ENCODE measurements at regions not wholly inside any gene's neighbourhood (a gene's known extent, or its start where the extent isn't known, plus 50 kb on each side); places are given as distances from the start of the nearest gene placed in this dataset.

DNA sequence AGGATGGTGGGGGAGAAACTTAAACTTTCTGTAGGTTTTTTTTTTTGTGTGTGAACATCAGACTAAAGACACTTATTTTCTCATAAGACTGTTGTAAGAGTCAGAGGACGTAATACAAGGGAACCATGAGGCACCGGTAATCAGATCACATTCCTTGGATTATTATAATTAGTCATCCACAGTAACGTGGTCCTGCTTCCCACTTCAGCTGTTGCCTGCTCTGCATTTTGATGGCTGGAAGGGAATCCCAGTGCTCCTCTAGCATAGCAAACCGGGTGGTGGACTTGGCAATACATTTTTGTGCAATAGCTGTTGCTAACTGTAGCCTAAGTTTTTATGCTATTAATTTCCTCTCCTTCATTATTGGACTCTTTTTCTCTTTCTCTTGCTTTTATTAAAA, 294.8 kb downstream of the NR2F2 start:
- TF ChIP-seq, protein P1, sequence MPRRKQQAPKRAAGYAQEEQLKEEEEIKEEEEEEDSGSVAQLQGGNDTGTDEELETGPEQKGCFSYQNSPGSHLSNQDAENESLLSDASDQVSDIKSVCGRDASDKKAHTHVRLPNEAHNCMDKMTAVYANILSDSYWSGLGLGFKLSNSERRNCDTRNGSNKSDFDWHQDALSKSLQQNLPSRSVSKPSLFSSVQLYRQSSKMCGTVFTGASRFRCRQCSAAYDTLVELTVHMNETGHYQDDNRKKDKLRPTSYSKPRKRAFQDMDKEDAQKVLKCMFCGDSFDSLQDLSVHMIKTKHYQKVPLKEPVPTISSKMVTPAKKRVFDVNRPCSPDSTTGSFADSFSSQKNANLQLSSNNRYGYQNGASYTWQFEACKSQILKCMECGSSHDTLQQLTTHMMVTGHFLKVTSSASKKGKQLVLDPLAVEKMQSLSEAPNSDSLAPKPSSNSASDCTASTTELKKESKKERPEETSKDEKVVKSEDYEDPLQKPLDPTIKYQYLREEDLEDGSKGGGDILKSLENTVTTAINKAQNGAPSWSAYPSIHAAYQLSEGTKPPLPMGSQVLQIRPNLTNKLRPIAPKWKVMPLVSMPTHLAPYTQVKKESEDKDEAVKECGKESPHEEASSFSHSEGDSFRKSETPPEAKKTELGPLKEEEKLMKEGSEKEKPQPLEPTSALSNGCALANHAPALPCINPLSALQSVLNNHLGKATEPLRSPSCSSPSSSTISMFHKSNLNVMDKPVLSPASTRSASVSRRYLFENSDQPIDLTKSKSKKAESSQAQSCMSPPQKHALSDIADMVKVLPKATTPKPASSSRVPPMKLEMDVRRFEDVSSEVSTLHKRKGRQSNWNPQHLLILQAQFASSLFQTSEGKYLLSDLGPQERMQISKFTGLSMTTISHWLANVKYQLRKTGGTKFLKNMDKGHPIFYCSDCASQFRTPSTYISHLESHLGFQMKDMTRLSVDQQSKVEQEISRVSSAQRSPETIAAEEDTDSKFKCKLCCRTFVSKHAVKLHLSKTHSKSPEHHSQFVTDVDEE (CRISPR knock-in tag; IDR thresholded peaks at IDR 0.05) = no peak
- TF ChIP-seq PPARA (CRISPR knock-in tag; IDR thresholded peaks at IDR 0.05; ENCODE audit: borderline replicate concordance) = no peak
- TF ChIP-seq ESRRG (CRISPR knock-in tag; IDR thresholded peaks at IDR 0.05) = no peak
- no peak for TF ChIP-seq ISL1 (CRISPR knock-in tag; IDR thresholded peaks at IDR 0.05)
- no peak for TF ChIP-seq RARB (CRISPR knock-in tag; IDR thresholded peaks at IDR 0.05)
- no peak for ATAC-seq

DNA sequence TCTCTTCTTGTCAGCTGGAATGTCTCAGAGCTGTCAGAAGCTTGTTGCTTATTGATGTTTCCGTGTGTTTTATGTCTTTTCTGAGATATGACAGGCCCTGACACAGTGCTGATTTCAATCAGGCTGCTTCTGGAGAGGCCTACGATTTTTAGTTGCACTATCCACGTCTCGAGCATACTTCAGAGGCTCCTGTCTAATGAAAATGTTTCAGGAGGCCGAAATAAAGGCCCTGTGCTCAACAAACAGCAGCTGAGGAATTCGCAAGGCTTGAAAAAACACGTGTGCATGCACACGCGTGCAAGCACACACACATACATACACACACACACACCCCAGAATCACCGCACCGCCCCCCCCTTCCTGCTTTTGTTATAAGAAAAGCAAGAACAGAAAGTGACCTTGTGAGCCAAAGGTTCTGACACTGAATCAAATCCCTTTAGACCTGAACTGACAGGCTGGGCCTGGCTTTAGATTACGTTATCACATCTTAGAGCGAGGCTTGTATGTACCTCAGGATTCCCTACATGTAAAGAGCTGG, 296.6 kb downstream of the NR2F2 start:
- no peak for ATAC-seq
- no peak for TF ChIP-seq ZNF70 (CRISPR knock-in tag; IDR thresholded peaks at IDR 0.05)
- TF ChIP-seq ZNF565 (CRISPR knock-in tag; conservative IDR thresholded peaks at IDR 0.05; ENCODE audit: low read depth) = no peak
- TF ChIP-seq, protein P2, sequence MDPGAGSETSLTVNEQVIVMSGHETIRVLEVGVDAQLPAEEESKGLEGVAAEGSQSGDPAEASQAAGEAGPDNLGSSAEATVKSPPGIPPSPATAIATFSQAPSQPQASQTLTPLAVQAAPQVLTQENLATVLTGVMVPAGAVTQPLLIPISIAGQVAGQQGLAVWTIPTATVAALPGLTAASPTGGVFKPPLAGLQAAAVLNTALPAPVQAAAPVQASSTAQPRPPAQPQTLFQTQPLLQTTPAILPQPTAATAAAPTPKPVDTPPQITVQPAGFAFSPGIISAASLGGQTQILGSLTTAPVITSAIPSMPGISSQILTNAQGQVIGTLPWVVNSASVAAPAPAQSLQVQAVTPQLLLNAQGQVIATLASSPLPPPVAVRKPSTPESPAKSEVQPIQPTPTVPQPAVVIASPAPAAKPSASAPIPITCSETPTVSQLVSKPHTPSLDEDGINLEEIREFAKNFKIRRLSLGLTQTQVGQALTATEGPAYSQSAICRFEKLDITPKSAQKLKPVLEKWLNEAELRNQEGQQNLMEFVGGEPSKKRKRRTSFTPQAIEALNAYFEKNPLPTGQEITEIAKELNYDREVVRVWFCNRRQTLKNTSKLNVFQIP (CRISPR knock-in tag; IDR thresholded peaks at IDR 0.05; ENCODE audit: borderline replicate concordance, low read depth) = no peak
- TF ChIP-seq OSR1 (CRISPR knock-in tag; IDR thresholded peaks at IDR 0.05) = no peak
- TF ChIP-seq ESRRG (CRISPR knock-in tag; IDR thresholded peaks at IDR 0.05) = no peak
- no peak for TF ChIP-seq ZFP3 (CRISPR knock-in tag; IDR thresholded peaks at IDR 0.05)
- TF ChIP-seq CSDC2 (CRISPR knock-in tag; IDR thresholded peaks at IDR 0.05) = no peak

DNA sequence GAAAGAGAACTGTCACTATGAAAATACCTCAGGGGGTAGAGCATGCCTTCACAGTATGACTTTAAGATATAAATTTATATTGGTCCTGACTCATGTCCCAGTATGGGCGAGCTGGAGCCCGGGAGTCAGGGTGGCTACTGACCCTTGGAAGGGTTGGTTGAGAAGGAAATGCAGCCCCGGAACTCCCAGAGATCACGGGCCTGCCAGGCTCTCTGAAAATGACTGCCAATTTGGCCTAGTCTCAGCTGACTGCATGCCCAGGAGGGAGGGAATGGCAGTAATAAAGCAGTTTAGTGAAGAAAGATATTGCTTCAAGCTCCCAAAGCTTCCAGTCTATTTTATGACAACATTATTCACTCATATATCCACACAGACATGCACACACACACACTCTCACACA, 299.0 kb downstream of the NR2F2 start:
- TF ChIP-seq ZFP3 (CRISPR knock-in tag; IDR thresholded peaks at IDR 0.05) (no peak), ZFP30 (CRISPR knock-in tag; IDR thresholded peaks at IDR 0.05) (no peak), BACH2 (CRISPR knock-in tag; IDR thresholded peaks at IDR 0.05; ENCODE audit: borderline replicate concordance) (no peak), ZNF8 (CRISPR knock-in tag; IDR thresholded peaks at IDR 0.05) (no peak), TOX (CRISPR knock-in tag; IDR thresholded peaks at IDR 0.05; ENCODE audit: borderline replicate concordance) (no peak), PPARA (CRISPR knock-in tag; IDR thresholded peaks at IDR 0.05; ENCODE audit: borderline replicate concordance) (no peak), ZNF565 (CRISPR knock-in tag; conservative IDR thresholded peaks at IDR 0.05; ENCODE audit: low read depth) (no peak), RARB (CRISPR knock-in tag; IDR thresholded peaks at IDR 0.05) (no peak), GLIS3 (CRISPR knock-in tag; IDR thresholded peaks at IDR 0.05) (no peak), ZC3H10 (CRISPR knock-in tag; IDR thresholded peaks at IDR 0.05) (no peak), TCF4 (CRISPR knock-in tag; IDR thresholded peaks at IDR 0.05; ENCODE audit: borderline replicate concordance) (no peak), CSDC2 (CRISPR knock-in tag; IDR thresholded peaks at IDR 0.05) (no peak), ARNTL (CRISPR knock-in tag; IDR thresholded peaks at IDR 0.05; ENCODE audit: borderline replicate concordance, low read depth) (no peak), SNAI2 (CRISPR knock-in tag; IDR thresholded peaks at IDR 0.05) (no peak)
- TF ChIP-seq, protein P3, sequence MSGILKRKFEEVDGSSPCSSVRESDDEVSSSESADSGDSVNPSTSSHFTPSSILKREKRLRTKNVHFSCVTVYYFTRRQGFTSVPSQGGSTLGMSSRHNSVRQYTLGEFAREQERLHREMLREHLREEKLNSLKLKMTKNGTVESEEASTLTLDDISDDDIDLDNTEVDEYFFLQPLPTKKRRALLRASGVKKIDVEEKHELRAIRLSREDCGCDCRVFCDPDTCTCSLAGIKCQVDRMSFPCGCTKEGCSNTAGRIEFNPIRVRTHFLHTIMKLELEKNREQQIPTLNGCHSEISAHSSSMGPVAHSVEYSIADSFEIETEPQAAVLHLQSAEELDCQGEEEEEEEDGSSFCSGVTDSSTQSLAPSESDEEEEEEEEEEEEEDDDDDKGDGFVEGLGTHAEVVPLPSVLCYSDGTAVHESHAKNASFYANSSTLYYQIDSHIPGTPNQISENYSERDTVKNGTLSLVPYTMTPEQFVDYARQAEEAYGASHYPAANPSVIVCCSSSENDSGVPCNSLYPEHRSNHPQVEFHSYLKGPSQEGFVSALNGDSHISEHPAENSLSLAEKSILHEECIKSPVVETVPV (CRISPR knock-in tag; IDR thresholded peaks at IDR 0.05) = no peak
- TF ChIP-seq, protein P4, sequence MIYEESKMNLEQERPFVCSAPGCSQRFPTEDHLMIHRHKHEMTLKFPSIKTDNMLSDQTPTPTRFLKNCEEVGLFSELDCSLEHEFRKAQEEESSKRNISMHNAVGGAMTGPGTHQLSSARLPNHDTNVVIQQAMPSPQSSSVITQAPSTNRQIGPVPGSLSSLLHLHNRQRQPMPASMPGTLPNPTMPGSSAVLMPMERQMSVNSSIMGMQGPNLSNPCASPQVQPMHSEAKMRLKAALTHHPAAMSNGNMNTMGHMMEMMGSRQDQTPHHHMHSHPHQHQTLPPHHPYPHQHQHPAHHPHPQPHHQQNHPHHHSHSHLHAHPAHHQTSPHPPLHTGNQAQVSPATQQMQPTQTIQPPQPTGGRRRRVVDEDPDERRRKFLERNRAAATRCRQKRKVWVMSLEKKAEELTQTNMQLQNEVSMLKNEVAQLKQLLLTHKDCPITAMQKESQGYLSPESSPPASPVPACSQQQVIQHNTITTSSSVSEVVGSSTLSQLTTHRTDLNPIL (CRISPR knock-in tag; IDR thresholded peaks at IDR 0.05; ENCODE audit: low read depth) = no peak
- TF ChIP-seq, protein P5, sequence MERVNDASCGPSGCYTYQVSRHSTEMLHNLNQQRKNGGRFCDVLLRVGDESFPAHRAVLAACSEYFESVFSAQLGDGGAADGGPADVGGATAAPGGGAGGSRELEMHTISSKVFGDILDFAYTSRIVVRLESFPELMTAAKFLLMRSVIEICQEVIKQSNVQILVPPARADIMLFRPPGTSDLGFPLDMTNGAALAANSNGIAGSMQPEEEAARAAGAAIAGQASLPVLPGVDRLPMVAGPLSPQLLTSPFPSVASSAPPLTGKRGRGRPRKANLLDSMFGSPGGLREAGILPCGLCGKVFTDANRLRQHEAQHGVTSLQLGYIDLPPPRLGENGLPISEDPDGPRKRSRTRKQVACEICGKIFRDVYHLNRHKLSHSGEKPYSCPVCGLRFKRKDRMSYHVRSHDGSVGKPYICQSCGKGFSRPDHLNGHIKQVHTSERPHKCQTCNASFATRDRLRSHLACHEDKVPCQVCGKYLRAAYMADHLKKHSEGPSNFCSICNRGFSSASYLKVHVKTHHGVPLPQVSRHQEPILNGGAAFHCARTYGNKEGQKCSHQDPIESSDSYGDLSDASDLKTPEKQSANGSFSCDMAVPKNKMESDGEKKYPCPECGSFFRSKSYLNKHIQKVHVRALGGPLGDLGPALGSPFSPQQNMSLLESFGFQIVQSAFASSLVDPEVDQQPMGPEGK (CRISPR knock-in tag; IDR thresholded peaks at IDR 0.05; ENCODE audit: borderline replicate concordance) = no peak
- TF ChIP-seq, protein P1 (CRISPR knock-in tag; IDR thresholded peaks at IDR 0.05) = no peak

More for the DNA sequence above, 299.0 kb downstream of the NR2F2 start:
- ATAC-seq = no peak

All from SK-N-SH treated with all-trans-retinoic acid at 6 μM for 48 hours (cell line).